HL-60 (cell line): ENCODE measurements at regions not wholly inside any gene's neighbourhood (a gene's known extent, or its start where the extent isn't known, plus 50 kb on each side); places are given as distances from the start of the nearest gene placed in this dataset.
"Not testable (repeated sequence)": the region's sequence is repeated elsewhere in the genome, so short reads cannot be mapped to it uniquely, and the experiment has no call there.

Experiments used
- GABPA ChIP-seq: IDR thresholded peaks from 2 replicates; pipeline ENCODE4 v1.6.1; 2012; ENCODE audit warnings: low read depth
- POLR2AphosphoS5 ChIP-seq: IDR thresholded peaks from 2 replicates; pipeline ENCODE4 v1.6.1; 2012; ENCODE audit warnings: low read depth
- SPI1 ChIP-seq: IDR thresholded peaks from 2 replicates; pipeline ENCODE4 v1.6.1; 2012; ENCODE audit warnings: low read depth, mild to moderate bottlenecking, borderline replicate concordance
- TF ChIP-seq, protein P1 (sequence below): IDR thresholded peaks from one replicate; pipeline ENCODE4 v1.5.1; 2011; ENCODE audit warnings: low read length, control low read depth, inconsistent platforms; ENCODE audit not compliant: insufficient read depth
- TF ChIP-seq, protein P2 (sequence below): IDR thresholded peaks from 2 replicates; pipeline ENCODE4 v1.6.1; 2012; ENCODE audit warnings: low read depth; ENCODE audit not compliant: insufficient replicate concordance

DNA sequence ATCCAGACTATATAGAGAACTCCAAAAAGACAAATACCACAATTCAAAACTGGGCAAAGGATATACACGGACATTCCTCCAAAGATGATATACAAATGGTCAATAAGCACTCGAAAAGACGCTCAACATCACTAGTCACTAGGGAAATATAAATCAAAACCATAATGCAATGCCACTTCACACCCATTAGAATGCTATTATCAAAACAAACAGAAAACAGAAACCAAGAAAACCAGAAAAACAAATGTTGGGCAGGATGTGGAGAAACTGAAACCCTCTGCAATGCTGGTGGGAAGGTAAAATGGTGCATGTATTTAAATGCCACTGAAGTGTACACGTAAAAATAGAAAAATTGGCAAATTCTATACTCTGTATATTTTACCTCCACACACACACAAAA lies 2664.1 kb upstream of the DEFB115 start:
- TF ChIP-seq, protein P1, sequence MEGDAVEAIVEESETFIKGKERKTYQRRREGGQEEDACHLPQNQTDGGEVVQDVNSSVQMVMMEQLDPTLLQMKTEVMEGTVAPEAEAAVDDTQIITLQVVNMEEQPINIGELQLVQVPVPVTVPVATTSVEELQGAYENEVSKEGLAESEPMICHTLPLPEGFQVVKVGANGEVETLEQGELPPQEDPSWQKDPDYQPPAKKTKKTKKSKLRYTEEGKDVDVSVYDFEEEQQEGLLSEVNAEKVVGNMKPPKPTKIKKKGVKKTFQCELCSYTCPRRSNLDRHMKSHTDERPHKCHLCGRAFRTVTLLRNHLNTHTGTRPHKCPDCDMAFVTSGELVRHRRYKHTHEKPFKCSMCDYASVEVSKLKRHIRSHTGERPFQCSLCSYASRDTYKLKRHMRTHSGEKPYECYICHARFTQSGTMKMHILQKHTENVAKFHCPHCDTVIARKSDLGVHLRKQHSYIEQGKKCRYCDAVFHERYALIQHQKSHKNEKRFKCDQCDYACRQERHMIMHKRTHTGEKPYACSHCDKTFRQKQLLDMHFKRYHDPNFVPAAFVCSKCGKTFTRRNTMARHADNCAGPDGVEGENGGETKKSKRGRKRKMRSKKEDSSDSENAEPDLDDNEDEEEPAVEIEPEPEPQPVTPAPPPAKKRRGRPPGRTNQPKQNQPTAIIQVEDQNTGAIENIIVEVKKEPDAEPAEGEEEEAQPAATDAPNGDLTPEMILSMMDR = not testable (repeated sequence)
- TF ChIP-seq POLR2AphosphoS5, GABPA, SPI1: not testable (repeated sequence)
- TF ChIP-seq, protein P2, sequence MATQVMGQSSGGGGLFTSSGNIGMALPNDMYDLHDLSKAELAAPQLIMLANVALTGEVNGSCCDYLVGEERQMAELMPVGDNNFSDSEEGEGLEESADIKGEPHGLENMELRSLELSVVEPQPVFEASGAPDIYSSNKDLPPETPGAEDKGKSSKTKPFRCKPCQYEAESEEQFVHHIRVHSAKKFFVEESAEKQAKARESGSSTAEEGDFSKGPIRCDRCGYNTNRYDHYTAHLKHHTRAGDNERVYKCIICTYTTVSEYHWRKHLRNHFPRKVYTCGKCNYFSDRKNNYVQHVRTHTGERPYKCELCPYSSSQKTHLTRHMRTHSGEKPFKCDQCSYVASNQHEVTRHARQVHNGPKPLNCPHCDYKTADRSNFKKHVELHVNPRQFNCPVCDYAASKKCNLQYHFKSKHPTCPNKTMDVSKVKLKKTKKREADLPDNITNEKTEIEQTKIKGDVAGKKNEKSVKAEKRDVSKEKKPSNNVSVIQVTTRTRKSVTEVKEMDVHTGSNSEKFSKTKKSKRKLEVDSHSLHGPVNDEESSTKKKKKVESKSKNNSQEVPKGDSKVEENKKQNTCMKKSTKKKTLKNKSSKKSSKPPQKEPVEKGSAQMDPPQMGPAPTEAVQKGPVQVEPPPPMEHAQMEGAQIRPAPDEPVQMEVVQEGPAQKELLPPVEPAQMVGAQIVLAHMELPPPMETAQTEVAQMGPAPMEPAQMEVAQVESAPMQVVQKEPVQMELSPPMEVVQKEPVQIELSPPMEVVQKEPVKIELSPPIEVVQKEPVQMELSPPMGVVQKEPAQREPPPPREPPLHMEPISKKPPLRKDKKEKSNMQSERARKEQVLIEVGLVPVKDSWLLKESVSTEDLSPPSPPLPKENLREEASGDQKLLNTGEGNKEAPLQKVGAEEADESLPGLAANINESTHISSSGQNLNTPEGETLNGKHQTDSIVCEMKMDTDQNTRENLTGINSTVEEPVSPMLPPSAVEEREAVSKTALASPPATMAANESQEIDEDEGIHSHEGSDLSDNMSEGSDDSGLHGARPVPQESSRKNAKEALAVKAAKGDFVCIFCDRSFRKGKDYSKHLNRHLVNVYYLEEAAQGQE = not testable (repeated sequence)
